GM12874 (cell line): ENCODE measurements at regions not wholly inside any gene's neighbourhood (a gene's known extent, or its start where the extent isn't known, plus 50 kb on each side); places are given as distances from the start of the nearest gene placed in this dataset.

Experiments used
- TF ChIP-seq, protein P1 (sequence below): IDR thresholded peaks from 2 replicates; pipeline ENCODE4 v1.5.1; 2011; ENCODE audit warnings: low read depth, mild to moderate bottlenecking, control low read depth, low read length, moderate library complexity; ENCODE audit not compliant: insufficient read depth

DNA sequence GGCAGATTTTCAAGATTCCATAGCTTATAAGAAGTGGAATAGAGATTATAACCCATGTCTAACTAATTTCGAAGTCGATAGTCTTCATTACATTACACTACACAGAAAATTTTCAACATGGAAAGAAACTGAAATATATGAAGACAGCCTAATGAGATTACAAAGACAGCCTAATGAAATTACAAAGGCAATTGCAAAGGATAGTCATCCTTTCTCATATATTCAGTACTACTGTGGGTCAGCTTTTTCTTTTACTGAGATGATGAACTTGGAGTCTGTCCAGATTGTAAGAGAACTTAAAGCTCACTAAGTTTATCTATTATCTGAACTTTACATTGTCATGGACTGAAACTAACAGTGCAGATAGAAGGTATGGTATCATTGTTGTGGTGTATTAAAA lies 304.4 kb upstream of the MBL2 start:
- TF ChIP-seq, protein P1, sequence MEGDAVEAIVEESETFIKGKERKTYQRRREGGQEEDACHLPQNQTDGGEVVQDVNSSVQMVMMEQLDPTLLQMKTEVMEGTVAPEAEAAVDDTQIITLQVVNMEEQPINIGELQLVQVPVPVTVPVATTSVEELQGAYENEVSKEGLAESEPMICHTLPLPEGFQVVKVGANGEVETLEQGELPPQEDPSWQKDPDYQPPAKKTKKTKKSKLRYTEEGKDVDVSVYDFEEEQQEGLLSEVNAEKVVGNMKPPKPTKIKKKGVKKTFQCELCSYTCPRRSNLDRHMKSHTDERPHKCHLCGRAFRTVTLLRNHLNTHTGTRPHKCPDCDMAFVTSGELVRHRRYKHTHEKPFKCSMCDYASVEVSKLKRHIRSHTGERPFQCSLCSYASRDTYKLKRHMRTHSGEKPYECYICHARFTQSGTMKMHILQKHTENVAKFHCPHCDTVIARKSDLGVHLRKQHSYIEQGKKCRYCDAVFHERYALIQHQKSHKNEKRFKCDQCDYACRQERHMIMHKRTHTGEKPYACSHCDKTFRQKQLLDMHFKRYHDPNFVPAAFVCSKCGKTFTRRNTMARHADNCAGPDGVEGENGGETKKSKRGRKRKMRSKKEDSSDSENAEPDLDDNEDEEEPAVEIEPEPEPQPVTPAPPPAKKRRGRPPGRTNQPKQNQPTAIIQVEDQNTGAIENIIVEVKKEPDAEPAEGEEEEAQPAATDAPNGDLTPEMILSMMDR: no peak

DNA sequence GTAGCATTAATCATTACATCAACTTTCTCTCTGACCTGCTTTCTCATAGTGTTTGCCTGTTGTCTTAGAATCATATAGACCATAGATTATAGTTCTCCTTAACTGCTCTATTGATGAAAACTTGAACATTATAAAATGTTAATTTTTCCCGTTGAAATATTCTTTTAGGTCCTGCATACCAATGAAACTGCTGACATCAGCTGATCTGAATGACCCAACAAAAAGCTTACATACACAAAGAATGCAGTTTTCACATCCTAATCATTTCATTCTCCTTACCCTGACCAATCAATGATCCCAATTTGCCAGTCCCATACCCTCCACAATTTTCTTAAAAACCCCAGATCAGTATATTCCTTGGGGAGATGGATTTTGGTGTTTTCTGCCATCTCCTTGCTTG lies 302.9 kb upstream of the MBL2 start:
- TF ChIP-seq, protein P1: no peak

DNA sequence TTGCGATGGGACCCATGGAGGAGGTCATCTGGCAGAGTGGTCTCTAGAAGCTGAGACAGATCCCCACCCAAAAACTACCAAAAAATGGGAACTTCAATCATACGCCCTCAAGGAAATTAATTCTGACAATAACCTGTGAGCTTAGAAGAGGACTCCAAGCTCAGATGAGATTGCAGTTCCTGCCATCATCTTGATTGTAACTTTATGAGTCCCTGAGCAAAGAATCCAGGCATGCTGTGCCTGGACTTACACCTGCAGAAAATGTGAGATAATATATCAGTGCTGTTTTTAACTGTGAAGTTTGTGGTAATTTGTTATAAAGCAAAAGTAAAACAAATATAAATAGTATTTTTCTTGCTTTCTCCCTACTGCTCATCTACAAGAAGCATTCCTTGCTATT lies 299.6 kb upstream of the MBL2 start:
- TF ChIP-seq, protein P1: no peak

DNA sequence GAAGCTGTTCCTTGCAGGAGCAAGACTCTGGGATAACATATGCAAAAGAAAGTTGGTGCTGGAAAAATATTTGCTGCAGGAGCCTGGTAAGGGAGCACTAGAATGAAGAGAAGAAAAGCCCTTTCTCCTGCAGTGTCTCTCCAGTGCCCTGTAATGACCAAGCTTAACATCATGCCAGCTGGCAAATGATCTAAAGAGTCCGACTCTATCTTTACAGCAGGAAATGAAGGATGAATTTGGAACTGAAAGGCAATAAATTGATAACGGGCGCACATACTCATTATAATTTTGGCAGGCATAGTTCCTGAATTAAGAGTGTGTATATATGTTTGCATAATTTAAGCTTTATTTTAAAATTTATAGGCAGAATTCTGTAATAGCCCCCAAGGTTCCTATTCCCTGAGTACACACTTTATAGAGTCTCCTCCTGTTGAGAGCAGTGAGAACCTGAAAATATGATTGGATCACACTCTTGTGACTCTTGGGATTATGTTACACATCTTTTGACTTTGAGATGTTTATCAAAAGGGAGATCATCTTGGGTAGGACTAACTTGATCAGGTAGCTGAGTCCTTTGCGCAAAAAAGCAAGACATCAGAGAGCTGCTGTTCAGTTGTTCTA lies 299.0 kb upstream of the MBL2 start:
- TF ChIP-seq, protein P1: no peak

DNA sequence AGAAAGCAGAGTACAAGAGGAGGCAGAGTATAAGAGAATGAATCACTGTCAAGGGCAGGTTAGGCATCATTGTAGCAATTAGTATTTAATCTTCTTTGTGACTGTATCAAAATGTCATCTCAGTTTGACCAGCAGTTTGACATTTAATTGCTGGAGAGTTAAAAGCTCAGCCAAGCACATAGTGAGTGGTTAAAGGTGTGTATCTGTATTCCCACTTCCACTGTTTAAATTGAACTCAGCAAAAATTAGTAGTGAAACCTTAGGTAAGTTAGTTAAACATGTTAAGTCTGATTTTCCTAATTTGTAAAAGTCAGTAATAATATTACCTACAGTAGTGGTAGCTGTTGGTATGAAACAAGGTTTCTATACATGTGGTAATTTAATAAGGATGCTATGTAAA lies 296.4 kb upstream of the MBL2 start:
- TF ChIP-seq, protein P1: no peak

DNA sequence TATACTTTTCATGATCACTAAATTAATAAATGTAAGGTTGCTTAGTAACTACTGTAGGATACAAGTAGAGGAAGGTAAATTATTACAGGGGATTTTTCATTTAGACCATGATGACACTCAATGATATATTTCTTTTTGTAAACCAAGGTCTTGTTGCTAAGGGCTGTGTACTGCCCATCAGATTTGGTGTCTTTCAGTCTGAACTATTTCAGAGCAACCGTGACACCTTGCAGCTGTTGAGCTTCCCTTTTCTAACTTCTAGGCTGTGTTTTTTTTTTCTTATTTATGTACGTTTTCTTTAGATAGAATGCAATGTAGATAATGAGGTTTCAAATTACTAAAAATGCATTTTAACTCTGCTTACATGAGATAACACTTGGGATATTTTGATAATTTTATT lies 292.0 kb upstream of the MBL2 start:
- TF ChIP-seq, protein P1: no peak

DNA sequence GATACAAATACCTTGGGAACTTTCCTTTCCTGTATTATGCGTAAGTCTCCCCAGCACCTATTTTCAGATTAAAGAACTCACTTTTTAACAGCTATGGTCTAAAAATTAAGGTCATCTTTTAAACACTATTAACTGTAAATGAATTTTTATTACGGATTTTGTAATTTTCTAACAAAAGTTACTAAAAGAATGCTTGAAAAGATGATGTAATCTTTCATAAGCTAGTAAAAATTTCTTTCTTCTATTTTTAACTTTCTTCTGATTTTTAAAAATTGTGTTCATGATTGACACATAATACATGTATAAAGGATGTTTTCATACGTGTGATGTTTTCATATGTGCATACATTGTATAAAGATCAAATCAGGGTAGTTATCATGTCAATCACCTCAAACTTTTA lies 291.2 kb upstream of the MBL2 start:
- TF ChIP-seq, protein P1: no peak

DNA sequence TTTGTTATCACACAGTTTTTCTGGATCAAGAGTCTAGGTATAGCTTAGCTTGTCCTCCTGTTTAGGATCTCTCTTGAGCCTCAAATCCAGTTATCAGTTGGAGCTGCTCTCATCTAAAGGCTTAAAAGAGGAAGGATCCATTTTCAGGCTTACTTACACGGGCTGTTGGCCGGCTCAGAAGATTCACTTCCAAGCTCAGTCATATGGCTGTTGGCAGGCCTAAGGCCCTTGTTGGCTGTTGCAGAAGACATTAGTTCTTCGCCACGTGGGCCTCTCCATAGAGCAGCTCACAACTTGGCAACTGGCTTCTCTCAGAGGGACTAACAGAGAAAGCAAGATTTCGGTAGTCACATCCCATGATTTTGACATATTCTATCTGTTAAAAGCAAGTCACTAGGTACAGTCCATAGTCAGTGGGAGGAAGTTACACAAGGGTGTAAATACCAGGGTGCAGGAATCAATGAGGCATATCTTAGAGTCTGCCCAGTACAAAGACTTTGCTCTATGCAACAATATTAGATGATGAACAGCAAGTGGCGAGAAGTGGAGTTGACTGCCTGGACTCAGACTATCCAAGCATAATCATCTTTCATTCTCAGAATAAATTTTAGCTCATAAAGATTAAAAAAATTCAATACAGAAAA lies 280.1 kb upstream of the MBL2 start:
- TF ChIP-seq, protein P1: no peak
